ENCODE measurements at regions not wholly inside any gene's neighbourhood (a gene's known extent, or its start where the extent isn't known, plus 50 kb on each side); places are given as distances from the start of the nearest gene placed in this dataset.
A peak's percentile ranks its signal among the peaks of the same experiment; 100 is the strongest.

DNA sequence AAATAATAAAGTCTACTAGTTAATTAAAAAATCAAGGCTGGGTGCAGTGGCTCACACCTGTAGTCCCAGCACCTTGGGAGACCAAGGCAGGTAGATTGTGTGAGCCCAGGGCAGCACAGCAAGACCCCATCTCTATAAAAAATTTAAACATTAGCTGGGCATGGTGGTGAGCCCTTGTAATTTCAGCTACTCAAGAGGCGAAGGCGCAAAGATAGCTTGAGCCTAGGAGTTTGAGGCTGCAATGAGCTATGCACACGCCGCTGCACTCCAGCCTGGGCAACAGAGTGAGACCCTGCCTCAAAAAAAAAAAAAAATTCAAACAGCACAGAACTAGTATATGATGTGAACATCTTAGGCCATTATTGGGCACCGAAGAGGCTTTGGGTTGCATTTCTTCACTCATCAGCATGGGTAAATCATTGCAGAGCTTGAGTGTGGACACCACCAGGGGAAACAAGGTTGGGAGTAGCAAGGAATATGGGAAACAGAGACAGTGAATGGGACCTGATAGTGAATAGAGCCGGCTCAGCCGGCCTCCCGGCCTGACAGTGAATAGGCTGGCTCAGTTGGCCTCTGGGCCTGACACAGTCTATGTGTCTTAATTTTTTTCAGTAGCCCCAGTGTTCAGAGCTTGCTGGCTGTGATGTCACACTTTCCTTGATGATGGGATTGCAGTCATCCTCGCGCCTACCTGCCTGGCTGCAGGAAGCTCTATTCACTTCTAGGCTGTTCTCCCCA, 89.1 kb upstream of the ERRFI1 start:
- DNase-seq (ENCODE audit: low read depth): no peak

DNA sequence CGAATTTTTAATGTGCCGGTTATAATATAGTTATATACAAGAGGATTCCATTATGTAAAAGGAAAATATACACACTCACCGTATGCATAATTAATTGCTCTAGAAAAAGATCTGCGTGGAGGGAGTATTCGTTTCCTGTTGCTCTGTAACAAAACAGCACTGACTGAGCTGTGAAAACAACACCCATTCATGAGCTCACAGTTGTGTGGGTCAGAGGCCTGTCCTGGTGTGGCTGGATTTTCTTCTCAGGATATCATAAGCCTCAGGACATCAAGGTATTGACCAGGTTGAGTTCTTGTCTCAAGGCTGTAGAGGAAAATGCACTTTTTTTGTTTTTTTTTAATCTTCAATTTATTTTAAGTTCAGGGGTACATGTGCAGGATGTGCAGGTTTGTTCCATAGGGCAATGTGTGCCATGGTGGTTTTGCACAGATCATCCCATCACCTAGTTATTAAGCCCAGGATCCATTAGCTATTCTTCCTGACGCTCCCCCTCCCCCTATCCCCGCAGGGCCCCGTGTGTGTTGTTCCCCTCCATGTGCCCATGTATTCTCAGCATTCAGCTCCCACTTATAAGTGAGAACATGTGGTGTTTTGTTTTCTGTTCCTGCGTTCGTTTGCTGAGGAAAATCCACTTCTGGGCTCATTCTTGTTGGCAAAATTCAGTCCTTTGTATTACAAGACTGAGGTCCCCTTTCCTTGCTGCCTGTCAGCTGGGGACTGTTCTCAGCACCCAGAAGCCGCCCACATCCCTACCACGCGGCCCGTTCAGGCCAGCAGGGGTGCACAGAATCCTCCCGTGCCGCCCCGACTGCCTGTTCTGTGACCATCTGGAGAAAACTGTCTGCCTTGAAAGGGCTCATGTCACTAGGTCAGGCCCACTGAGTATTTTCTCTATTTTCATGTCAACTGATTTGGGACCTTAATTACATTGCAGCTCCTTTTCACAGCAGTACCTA, 87.4 kb upstream of the ERRFI1 start:
- DNase-seq (ENCODE audit: low read depth): no peak

- DNase-seq (ENCODE audit: low read depth): no peak
Observed at GRCh38 chr1:8112611-8113261, 86.6 kb upstream of the ERRFI1 start.

- DNase-seq (ENCODE audit: low read depth): no peak
Observed at GRCh38 chr1:8111560-8111959, 85.5 kb upstream of the ERRFI1 start.

DNA sequence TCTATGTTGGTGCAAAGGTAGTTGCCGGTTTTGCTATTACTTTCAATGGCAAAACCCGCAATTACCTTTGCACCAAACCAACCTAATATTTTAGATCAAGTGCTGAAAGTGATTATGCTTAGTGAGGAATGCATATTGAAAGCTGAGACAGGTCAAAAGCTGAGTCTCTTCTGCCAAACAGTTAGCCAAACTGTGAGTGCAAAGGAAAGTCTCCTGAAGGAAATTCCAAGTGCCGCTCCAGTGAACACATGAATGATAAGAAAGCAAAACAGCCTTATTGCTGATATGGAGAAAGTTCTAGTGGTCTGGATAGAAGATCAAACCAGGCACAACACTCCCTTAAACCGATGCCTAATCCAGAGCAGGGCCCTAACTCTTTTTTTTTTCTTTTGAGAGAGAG, 83.1 kb upstream of the ERRFI1 start:
- DNase-seq (ENCODE audit: low read depth): no peak

DNA sequence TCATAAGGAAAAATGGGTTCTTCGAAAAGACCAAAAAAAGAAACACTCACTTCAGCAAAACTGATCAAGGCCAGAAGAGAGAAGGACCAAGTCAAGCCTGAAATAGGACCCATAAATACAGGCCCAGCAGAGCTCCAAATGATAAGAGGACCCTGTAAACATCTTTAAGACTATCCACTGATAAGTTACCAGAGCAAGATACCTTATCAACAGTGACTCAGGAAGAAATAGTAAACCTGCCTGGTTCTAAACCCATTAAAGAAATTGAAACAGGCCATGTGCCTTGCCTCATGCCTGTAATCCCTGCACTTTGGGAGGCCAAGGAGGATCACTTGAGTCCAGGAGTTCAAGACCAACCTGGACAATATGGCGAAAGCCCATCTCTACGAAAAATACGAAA, 81.8 kb upstream of the ERRFI1 start:
- DNase-seq (ENCODE audit: low read depth): no peak

- DNase-seq (ENCODE audit: low read depth): no peak
Observed at GRCh38 chr1:8104278-8105236, 78.4 kb upstream of the ERRFI1 start.

GRCh38 chr1:8097908-8098307, 71.8 kb upstream of the ERRFI1 start:
- no peak for DNase-seq (ENCODE audit: low read depth)

- DNase-seq (ENCODE audit: low read depth): peak; percentile 99
Observed at GRCh38 chr1:8097077-8097799, 71.1 kb upstream of the ERRFI1 start.

DNA sequence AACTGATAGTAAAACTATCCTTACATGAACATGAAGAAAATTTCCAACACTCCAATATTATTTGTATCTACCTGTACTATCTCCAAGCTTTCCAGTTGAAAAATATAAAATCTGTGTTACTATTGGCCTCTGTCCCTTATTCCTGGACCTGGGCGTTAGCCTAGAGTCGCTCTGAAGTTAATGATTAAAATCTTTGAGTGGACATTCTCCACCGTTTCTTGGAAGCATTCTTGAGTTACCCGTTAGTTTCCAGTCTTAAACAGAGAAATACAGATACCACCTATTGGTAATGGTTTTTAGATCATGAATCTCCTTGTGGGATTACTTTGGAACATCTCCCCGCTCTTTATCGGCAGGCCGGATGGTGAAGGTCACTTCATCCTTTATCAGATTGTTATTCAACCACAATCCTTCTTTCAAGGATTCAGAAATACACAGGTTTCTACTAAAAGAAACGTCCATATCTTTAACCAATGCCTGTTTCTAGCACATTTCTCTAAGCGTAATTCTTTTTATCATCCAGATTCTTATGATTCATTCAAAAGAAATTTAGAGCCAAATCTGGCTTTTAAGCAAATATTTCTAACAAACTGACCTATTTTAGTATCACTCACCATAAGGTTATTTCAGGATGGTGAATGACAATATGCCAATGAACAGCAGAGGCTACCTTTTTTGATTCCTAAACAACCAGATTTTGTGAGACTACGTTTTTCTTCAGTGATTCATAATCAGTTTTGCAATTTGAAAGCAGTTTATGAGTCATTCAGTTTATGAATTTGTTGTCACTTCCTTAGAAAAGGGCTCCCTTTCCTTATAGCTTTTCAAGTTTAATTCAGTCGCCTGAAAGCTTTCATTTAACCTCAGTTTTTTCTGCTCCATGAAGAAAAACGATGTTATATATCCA, 70.2 kb upstream of the ERRFI1 start:
- DNase-seq (ENCODE audit: low read depth): peak; percentile 91

GRCh38 chr1:8095584-8095983, 69.5 kb upstream of the ERRFI1 start:
- DNase-seq (ENCODE audit: low read depth): no peak

- DNase-seq (ENCODE audit: low read depth): peak; percentile 88
Observed at GRCh38 chr1:8094481-8095241, 68.6 kb upstream of the ERRFI1 start.

DNA sequence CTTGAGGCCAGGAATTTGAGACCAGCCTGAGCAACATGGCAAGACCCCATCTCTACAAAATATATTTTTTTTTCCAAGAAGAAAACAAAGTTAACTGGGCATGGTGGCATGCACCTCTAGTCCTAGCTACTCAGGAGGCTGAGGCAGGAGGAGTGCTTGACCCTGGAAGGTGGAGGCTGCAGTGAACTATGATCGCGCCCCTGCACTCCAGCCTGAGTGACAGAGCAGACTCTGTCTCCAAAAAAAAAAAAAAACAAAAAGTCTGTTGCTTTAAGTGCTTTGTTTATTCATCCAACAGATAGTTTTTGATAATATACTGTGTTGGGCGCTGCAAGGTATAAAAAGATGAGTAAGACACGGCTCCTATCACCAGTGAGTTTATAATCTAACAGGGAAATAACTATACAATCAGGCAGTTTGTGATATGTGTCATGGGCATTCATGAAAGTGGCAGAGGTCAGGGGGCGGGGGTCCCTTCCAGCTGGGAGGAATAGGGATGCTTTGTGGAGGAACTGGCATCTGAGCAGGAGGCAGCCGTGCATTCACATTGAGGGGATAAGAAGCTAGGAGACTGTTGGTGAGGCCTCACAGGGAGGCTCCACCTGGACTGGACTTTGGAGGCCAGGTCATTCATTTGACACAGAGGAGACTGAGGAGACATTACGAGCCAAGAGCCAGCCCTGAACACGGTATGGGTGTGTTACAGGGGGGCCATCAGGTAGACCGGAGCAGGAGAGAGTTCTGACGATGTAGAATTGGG, 67.3 kb upstream of the ERRFI1 start:
- no peak for DNase-seq (ENCODE audit: low read depth)

DNA sequence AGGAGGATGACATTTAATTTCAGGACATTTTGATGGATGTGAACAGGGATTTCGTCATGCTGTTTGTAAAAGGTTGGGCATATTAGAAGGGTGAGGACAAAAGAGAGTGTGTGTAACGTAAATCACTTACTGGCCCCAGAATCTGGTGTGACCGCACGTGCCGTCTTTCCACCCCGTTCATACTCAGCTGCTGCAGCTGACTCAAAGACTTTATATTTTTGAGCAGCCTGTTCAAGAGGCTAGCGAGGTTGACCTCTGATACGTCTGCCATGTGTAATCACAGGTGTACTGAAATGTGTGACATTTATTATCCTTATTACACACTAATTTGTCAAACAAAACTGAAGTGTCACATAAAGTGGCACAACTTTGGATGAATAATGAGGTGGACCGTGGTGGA, 66.5 kb upstream of the ERRFI1 start:
- DNase-seq (ENCODE audit: low read depth): no peak

DNA sequence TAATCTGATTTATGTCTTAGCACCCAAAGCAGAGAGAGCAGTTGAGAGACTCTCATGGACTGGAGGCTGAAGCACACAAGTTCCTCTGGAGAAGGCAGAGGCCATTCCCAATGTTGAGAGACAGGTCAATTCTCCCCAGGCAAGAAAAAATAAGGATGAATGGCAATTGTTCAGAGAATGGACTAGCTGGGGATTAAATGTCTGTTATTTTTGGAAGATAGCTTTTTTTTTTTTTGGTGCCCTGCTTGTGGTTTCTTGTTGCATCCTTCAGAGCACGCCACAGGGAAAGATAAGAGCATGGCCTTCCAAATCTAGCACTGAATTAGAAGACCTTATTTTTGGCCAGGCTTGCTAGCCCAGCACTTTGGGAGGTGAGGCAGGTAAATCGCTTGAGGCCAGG, 65.6 kb upstream of the ERRFI1 start:
- DNase-seq (ENCODE audit: low read depth): no peak

GRCh38 chr1:8090241-8090702, 64.2 kb upstream of the ERRFI1 start:
- peak; percentile 92 for DNase-seq (ENCODE audit: low read depth)

DNA sequence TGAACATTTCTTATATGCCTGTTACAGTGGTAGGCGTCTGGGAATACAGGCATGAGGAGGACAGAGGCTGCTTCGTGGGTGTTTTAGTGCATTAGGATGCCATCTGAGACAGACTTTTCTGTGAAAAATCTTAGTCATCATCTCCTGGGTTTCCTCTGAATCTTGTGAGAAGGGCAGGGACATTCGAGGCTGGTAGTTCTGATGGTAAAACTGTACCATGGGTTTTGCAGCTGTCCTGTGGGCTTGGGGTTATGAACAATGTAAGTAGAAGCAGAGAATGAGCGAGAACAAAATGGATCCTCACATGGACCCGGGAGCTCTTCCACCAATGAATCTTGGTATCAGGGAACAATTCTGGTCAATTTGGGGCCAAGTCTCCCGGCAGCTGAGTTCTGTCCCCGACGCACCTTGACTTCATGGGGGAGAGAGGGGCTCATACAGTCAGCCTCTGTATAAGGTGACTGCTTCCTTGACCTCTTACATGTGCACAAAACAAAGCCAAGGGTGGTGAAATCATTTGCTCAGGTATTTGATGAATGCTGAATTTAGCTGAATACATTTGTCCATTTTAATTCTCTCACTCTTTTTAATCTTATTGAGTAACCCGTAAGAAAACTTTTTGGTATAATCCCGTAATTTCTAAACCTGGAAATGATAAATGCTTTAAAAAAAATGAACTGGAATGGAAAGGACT, 63.6 kb upstream of the ERRFI1 start:
- peak; percentile 65 for DNase-seq (ENCODE audit: low read depth)
